Bronchial epithelial cell (primary cell): ENCODE measurements at regions not wholly inside any gene's neighbourhood (a gene's known extent, or its start where the extent isn't known, plus 50 kb on each side); places are given as distances from the start of the nearest gene placed in this dataset.

Source experiments
- DNase-seq: peaks from one replicate; pipeline ENCODE4 v3.0.0-alpha.2; 2010; ENCODE audit warnings: low read depth
- FAIRE-seq: peaks from 2 replicates; lab custom pipeline; 2011; peaks lifted over from hg19 to GRCh38; lab: Jason Lieb, UNC
- H3K27me3 ChIP-seq: 2 replicates; pipeline ENCODE4 v1.5.1; 2011; ENCODE audit warnings: low read length; ENCODE audit not compliant: control insufficient read depth, insufficient read depth
- H3K36me3 ChIP-seq: 2 replicates; pipeline ENCODE4 v1.5.1; 2011; ENCODE audit warnings: low read length; ENCODE audit not compliant: control insufficient read depth, insufficient read depth
- H3K4me3 ChIP-seq: 2 replicates; pipeline ENCODE4 v1.5.1; 2011; ENCODE audit warnings: mild to moderate bottlenecking, low read depth, low read length, control low read depth
- CTCF ChIP-seq: IDR thresholded peaks from 2 replicates; pipeline ENCODE4 v1.5.1; 2011; ENCODE audit warnings: mild to moderate bottlenecking, moderate library complexity, low read length, control low read depth, inconsistent platforms; ENCODE audit not compliant: insufficient read depth, severe bottlenecking

GRCh38 chr5:5781335-5781734 is 358.9 kb downstream of the ICE1 start:
- no peak for FAIRE-seq
- Histone ChIP-seq H3K36me3 (no peaks in the 10 kb centered on the region), H3K4me3 (no peak overlapping the region), H3K27me3 (no peaks in the 10 kb centered on the region)
- DNase-seq = peak; percentile 1
- no peak for TF ChIP-seq CTCF

- no peaks in the 10 kb centered on the region for H3K36me3 ChIP-seq
- no peaks in the 10 kb centered on the region for H3K27me3 ChIP-seq
- TF ChIP-seq CTCF = no peak
- no peak overlapping the region for H3K4me3 ChIP-seq
- DNase-seq = no peak
- FAIRE-seq = no peak
Measured at GRCh38 chr5:5780253-5780652, 357.8 kb downstream of the ICE1 start.

DNA sequence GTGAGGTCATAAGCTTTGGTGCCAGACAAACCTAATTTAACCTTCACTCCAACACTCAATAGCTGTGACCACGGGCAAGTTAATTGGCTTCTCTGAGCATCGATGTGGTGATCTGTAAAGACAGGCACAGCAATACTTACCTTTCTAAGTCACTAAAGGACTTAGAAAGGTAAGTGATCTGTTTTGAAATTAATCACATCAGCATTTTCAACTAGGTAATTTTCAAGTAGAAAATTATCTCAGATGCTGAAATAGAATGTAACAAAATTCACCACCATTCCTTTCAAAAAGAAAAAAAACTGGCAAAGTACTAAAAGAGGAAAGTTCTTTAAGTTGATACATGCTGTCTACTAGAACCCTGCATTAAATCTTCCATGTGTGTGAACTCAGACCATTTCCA is 354.5 kb downstream of the ICE1 start:
- FAIRE-seq (no peak), DNase-seq (no peak)
- H3K36me3 ChIP-seq = no peaks in the 10 kb centered on the region
- TF ChIP-seq CTCF = no peak
- no peaks in the 10 kb centered on the region for H3K27me3 ChIP-seq
- no peak overlapping the region for H3K4me3 ChIP-seq

GRCh38 chr5:5772202-5772601 is 349.7 kb downstream of the ICE1 start:
- Histone ChIP-seq H3K27me3 (no peaks in the 10 kb centered on the region), H3K36me3 (no peaks in the 10 kb centered on the region), H3K4me3 (no peak overlapping the region)
- DNase-seq (no peak), FAIRE-seq (no peak)
- no peak for TF ChIP-seq CTCF

DNA sequence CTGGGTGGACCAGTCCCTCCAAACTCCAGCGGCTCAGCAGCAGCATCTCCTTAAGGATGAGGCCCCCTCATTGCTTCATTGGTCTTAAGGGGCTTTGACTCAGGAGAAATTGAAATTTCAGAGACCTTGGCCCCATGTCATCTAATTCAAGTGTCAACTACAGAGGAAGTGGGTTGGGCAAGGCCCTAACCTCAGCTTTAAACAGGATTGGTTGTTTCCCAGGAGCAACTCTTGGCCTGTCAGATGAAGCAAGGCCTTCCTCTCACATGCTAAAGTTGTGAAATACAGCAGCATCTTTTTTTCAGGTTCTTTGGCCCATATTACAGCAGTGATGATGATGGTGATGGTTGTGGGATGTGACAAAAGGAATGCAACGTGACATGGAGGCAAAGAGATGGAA is 348.3 kb downstream of the ICE1 start:
- TF ChIP-seq CTCF = no peak
- DNase-seq (no peak), FAIRE-seq (no peak)
- no peaks in the 10 kb centered on the region for H3K36me3 ChIP-seq
- no peaks in the 10 kb centered on the region for H3K27me3 ChIP-seq
- no peak overlapping the region for H3K4me3 ChIP-seq

GRCh38 chr5:5767286-5767928 is 344.9 kb downstream of the ICE1 start:
- no peak for TF ChIP-seq CTCF
- FAIRE-seq (no peak), DNase-seq (no peak)
- Histone ChIP-seq H3K36me3 (no peaks in the 10 kb centered on the region), H3K27me3 (no peaks in the 10 kb centered on the region), H3K4me3 (no peak overlapping the region)
